HEK293T (cell line): ENCODE measurements at regions not wholly inside any gene's neighbourhood (a gene's known extent, or its start where the extent isn't known, plus 50 kb on each side); places are given as distances from the start of the nearest gene placed in this dataset.
"Not testable (repeated sequence)": the region's sequence is repeated elsewhere in the genome, so short reads cannot be mapped to it uniquely, and the experiment has no call there.

Experiments used
- CTCF ChIA-PET: fragments of 350-600 bp; formaldehyde crosslinking; extraction: SDS; loops from one replicate; lab custom pipeline; 2021; ENCODE audit warnings: antibody characterized with exemption, inconsistent platforms; lab: Yijun Ruan, JAX
- POLR2A ChIA-PET: fragments of 350-600 bp; formaldehyde crosslinking; extraction: SDS; loops from one replicate; lab custom pipeline; 2020; ENCODE audit warnings: antibody characterized with exemption, inconsistent platforms; lab: Yijun Ruan, JAX
- DNase-seq: peaks from one replicate; pipeline ENCODE4 v3.0.0; 2012; ENCODE audit warnings: mixed read lengths; ENCODE audit errors: extremely low spot score
- ARNT ChIP-seq: fragments of 450-650 bp; IDR thresholded peaks from 2 replicates; pipeline ENCODE4 v1.6.1; 2017; ENCODE audit warnings: mild to moderate bottlenecking
- BHLHE40 ChIP-seq: fragments of 450-650 bp; IDR thresholded peaks from 2 replicates; pipeline ENCODE4 v1.6.1; 2016; ENCODE audit warnings: mild to moderate bottlenecking, moderate library complexity, borderline replicate concordance
- CTBP1 ChIP-seq: fragments of 450-650 bp; IDR thresholded peaks from 2 replicates; pipeline ENCODE4 v1.6.1; 2016; ENCODE audit warnings: borderline replicate concordance
- ELF4 ChIP-seq: fragments of 450-650 bp; IDR thresholded peaks from 2 replicates; pipeline ENCODE4 v1.6.1; 2017; ENCODE audit warnings: antibody characterized with exemption
- FOXA1 ChIP-seq: fragments of 450-650 bp; IDR thresholded peaks from 2 replicates; pipeline ENCODE4 v1.6.1; 2016; ENCODE audit warnings: mild to moderate bottlenecking
- FOXK2 ChIP-seq: fragments of 450-650 bp; IDR thresholded peaks from 2 replicates; pipeline ENCODE4 v1.6.1; 2016; ENCODE audit warnings: mild to moderate bottlenecking
- FOXM1 ChIP-seq: fragments of 450-650 bp; IDR thresholded peaks from 2 replicates; pipeline ENCODE4 v1.6.1; 2017; ENCODE audit warnings: mild to moderate bottlenecking, borderline replicate concordance
- HDGF ChIP-seq: fragments of 450-650 bp; IDR thresholded peaks from 2 replicates; pipeline ENCODE4 v1.6.1; 2017; ENCODE audit warnings: antibody characterized with exemption, borderline replicate concordance
- L3MBTL2 ChIP-seq: fragments of 450-650 bp; conservative IDR thresholded peaks from 2 replicates; pipeline ENCODE4 v1.6.1; 2016; ENCODE audit warnings: mild to moderate bottlenecking
- LEF1 ChIP-seq: fragments of 450-650 bp; IDR thresholded peaks from 2 replicates; pipeline ENCODE4 v1.6.1; 2017; ENCODE audit warnings: mild to moderate bottlenecking, borderline replicate concordance
- NFRKB ChIP-seq: fragments of 450-650 bp; IDR thresholded peaks from 2 replicates; pipeline ENCODE4 v1.6.1; 2016; ENCODE audit warnings: mild to moderate bottlenecking, moderate library complexity
- SP1 ChIP-seq: fragments of 450-650 bp; IDR thresholded peaks from 2 replicates; pipeline ENCODE4 v1.6.1; 2017
- SUZ12 ChIP-seq: fragments of 450-650 bp; IDR thresholded peaks from 2 replicates; pipeline ENCODE4 v1.6.1; 2016; ENCODE audit warnings: mild to moderate bottlenecking
- TARDBP ChIP-seq: fragments of 450-650 bp; IDR thresholded peaks from 2 replicates; pipeline ENCODE4 v1.6.1; 2016
- ZNF384 ChIP-seq: fragments of 450-650 bp; IDR thresholded peaks from 2 replicates; pipeline ENCODE4 v1.6.1; 2016
- TF ChIP-seq, protein P1 (sequence below): fragments of 450-650 bp; IDR thresholded peaks from 2 replicates; pipeline ENCODE4 v1.6.1; 2016

DNA sequence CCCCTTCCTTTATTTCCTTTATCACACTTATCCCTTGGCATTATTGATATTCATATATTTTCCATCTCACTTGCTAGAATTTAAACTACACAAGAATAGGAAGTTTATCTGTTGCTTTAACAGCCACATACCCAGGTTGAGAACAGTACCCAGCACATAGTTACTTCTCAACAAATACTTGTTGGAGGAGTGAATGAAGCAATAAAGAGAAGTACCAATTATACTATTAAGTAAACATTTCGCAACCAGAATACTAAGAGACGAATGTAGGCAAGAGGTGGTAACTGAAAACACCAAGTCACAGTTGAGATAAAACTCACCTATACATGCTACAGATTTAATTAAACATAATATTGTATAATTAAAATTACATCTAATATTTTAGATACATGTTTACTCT is 110.9 kb downstream of the FSCB start:
- no peak for DNase-seq
- no peak for TF ChIP-seq CTBP1
- TF ChIP-seq FOXM1, result no peak
- no peak for TF ChIP-seq HDGF
- TF ChIP-seq TARDBP, result no peak
- no peak for TF ChIP-seq ARNT
- TF ChIP-seq LEF1, result no peak
- TF ChIP-seq ZNF384, result no peak
- TF ChIP-seq ELF4, result no peak
- no peak for TF ChIP-seq L3MBTL2
- no peak for TF ChIP-seq FOXK2
- no peak for TF ChIP-seq SP1
- no peak for TF ChIP-seq SUZ12
- no peak for TF ChIP-seq FOXA1
- TF ChIP-seq, protein P1, sequence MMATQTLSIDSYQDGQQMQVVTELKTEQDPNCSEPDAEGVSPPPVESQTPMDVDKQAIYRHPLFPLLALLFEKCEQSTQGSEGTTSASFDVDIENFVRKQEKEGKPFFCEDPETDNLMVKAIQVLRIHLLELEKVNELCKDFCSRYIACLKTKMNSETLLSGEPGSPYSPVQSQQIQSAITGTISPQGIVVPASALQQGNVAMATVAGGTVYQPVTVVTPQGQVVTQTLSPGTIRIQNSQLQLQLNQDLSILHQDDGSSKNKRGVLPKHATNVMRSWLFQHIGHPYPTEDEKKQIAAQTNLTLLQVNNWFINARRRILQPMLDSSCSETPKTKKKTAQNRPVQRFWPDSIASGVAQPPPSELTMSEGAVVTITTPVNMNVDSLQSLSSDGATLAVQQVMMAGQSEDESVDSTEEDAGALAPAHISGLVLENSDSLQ, result no peak
- no peak for TF ChIP-seq NFRKB
- ChIA-PET POLR2A (no interaction called here), CTCF (no interaction called here)

DNA sequence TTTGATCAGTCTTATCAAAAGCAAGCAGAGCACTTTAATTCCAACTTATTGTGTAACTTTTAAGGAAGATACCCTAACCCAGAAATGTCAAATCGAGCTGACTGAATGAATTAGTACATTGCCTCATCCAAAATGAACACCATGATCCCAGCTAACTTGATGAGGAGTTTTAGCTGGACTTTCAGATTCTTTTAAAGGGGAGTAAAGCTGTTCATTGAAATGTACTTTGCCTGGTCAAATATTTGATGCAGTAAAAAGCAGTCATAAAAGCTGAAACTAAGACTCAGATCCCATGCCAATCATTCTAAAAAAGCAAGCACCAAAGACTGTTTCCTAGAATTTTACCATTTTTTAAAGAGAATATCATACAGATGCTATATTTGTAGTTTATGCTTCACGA is 114.1 kb downstream of the FSCB start:
- DNase-seq, result no peak
- no peak for TF ChIP-seq LEF1
- TF ChIP-seq ZNF384, result no peak
- TF ChIP-seq NFRKB, result no peak
- TF ChIP-seq L3MBTL2, result no peak
- TF ChIP-seq BHLHE40, result no peak
- no peak for TF ChIP-seq HDGF
- TF ChIP-seq ELF4, result no peak
- TF ChIP-seq SUZ12, result no peak
- TF ChIP-seq FOXK2, result no peak
- TF ChIP-seq CTBP1, result no peak
- TF ChIP-seq FOXA1, result no peak
- TF ChIP-seq, protein P1, result no peak
- no peak for TF ChIP-seq ARNT
- no peak for TF ChIP-seq SP1
- CTCF ChIA-PET, result no interaction called here
- POLR2A ChIA-PET, result no interaction called here

DNA sequence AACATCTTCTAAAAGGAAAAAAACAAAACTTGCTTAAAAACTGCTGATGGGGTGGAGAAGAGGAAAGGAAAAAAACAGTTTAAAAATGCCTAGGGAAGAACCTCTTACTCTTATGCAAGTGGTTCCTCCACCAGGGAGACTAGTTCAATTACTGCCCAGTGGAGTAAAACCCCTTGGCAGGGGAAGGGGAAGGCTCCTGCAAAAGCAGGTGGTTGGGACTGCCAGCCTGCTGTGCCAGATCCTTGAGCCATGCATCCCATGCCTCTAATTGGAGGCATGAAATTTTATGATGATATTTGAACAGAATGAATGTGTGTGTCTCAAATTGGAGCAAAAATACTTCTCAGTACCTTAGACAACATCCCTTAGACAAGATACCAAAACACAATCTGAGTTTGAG is 118.8 kb downstream of the FSCB start:
- no peak for DNase-seq
- ChIA-PET CTCF (no interaction called here), POLR2A (no interaction called here)
- TF ChIP-seq, protein P1, result no peak
- TF ChIP-seq ZNF384, result no peak
- no peak for TF ChIP-seq SP1
- no peak for TF ChIP-seq FOXM1
- TF ChIP-seq TARDBP, result no peak
- TF ChIP-seq CTBP1, result no peak
- no peak for TF ChIP-seq BHLHE40
- no peak for TF ChIP-seq LEF1
- no peak for TF ChIP-seq SUZ12
- TF ChIP-seq ARNT, result no peak
- no peak for TF ChIP-seq L3MBTL2
- TF ChIP-seq HDGF, result no peak
- no peak for TF ChIP-seq ELF4
- no peak for TF ChIP-seq FOXK2
- TF ChIP-seq NFRKB, result no peak
- no peak for TF ChIP-seq FOXA1

DNA sequence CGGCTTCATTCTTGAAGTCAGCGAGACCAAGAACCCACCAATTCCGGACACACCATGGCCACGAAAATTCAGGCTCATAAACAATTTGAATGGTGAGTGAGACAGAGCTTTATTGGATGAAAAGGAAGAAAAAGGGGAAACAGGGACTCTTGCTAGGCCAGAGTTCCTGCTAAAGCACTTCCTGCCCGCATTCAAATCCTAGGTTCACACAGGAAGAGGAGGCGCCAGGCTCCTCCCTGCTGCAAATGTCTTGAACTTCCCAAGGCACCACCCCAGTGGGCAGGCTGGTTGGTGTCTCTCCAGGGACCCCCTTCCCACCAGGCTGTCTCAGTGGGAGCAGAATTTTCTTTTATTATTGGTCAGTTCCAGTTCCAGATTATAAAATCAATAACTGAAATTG is 121.2 kb downstream of the FSCB start:
- ChIA-PET POLR2A (no interaction called here), CTCF (no interaction called here)
- no peak for TF ChIP-seq NFRKB
- TF ChIP-seq, protein P1, result no peak
- no peak for TF ChIP-seq BHLHE40
- TF ChIP-seq SP1, result no peak
- TF ChIP-seq FOXK2, result no peak
- no peak for TF ChIP-seq TARDBP
- no peak for TF ChIP-seq ELF4
- TF ChIP-seq ZNF384, result no peak
- no peak for TF ChIP-seq SUZ12
- TF ChIP-seq ARNT, result no peak
- TF ChIP-seq HDGF, result no peak
- no peak for TF ChIP-seq L3MBTL2
- no peak for TF ChIP-seq FOXA1
- DNase-seq, result no peak

DNA sequence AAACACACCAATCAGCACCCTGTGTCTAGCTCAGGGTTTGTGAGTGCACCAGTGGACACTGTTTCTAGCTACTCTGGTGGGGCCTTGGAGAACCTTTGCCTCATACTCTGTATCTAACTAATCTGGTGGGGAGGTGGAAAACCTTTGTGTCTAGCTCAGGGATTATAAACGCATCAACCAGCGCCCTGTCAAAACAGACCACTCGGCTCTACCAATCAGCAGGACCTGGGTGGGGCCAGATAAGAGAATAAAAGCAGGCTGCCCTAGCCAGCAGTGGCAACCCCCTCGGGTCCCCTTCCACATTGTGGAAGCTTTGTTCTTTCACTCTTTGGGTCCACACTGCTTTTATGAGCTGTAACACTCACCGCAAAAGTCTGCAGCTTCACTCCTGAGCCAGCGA is 121.8 kb downstream of the FSCB start:
- POLR2A ChIA-PET, DNase-seq, CTCF ChIA-PET: not testable (repeated sequence)

DNA sequence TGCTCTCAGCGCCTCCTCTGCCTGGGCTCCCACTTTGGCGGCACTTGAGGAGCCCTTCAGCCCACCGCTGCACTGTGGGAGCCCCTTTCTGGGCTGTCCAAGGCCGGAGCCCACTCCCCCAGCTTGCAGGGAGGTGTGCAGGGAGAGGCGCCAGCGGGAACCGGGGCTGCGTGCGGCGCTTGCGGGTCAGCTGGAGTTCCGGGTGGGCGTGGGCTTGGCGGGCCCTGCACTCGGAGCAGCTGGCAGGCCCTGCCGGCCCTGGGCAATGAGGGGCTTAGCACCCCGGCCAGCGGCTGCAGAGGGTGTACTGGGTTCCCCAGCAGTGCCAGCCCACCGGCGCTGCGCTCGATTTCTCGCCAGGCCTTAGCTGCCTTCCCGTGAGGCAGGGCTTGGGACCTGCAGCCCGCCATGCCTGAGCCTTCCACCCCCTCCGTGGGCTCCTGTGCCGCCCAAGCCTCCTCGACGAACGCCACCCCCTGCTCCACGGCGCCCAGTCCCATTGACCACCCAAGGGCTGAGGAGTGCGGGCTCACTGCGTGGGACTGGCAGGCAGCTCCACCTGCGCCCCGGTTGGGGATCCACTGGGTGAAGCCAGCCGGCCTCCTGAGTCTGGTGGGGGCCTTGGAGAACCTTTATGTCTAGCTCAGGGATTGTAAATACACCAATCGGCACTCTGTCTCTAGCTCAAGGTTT is 122.3 kb downstream of the FSCB start:
- CTCF ChIA-PET, POLR2A ChIA-PET, DNase-seq: not testable (repeated sequence)
